Pancreas (tissue), 10 donors: ENCODE measurements at regions not wholly inside any gene's neighbourhood (a gene's known extent, or its start where the extent isn't known, plus 50 kb on each side); places are given as distances from the start of the nearest gene placed in this dataset.

Source experiments
- ATAC-seq, 4 donors: fragments of 200-7000 bp; cut with Tn5 transposase; one replicate each; pipeline versions ENCODE4 v1.8.0 to v1.9.1; 2020; ENCODE audit warnings: mild to moderate bottlenecking in 4 of 4, moderate library complexity in 4 of 4
- DNase-seq, 6 donors: peaks; one replicate each; pipeline ENCODE4 v3.0.0-alpha.2; 2020
- FAIRE-seq: peaks from 2 replicates; lab custom pipeline; 2012; peaks lifted over from hg19 to GRCh38; lab: Jason Lieb, UNC
- H3K27ac ChIP-seq, 4 donors: fragments of 200-600 bp; sonication (generic); 1 replicate in 3 of 4; 2 replicates in 1 of 4; pipeline versions ENCODE4 v1.5.0 to v1.8.0; 2020
- H3K27me3 ChIP-seq, 4 donors: fragments of 200-600 bp; one replicate each; pipeline ENCODE4 v1.8.0; 2021
- H3K36me3 ChIP-seq, 3 donors: fragments of 200-600 bp; sonication (generic) in 1 of 3; one replicate each; pipeline versions ENCODE4 v1.5.0 to v1.8.0; 2020 to 2021
- H3K4me1 ChIP-seq, 3 donors: fragments of 200-600 bp; one replicate each; pipeline ENCODE4 v1.8.0; 2021
- H3K4me3 ChIP-seq, 4 donors: fragments of 200-600 bp; sonication (generic) in 2 of 4; one replicate each; pipeline versions ENCODE4 v1.5.0 to v1.8.0; 2020 to 2021
- H3K9me3 ChIP-seq, 4 donors: fragments of 200-600 bp; one replicate each; pipeline ENCODE4 v1.8.0; 2021
- CTCF ChIP-seq, 4 donors: fragments of 200-600 bp; sonication (generic) in 3 of 4; IDR thresholded peaks; one replicate each; pipeline versions ENCODE4 v1.5.0 to v1.8.0; 2021; ENCODE audit warnings: antibody characterized with exemption in 4 of 4
- WGBS, 2 donors: extraction: QIAGEN DNeasy Blood & Tissue Kit; methylation state at CpG; one replicate each; pipeline ENCODE4 v1.1.7; 2013; 5-methylcytosine and 5-hydroxymethylcytosine counted together
- intact Hi-C, 3 donors: fragments of 100-400 bp; cut with DNase I; formaldehyde crosslinking; loops; one replicate each; pipeline versions ENCODE4 v1.11.1 to v1.14.2; 2022
- donor health status: healthy with polysubstance abuse.
- donor health status: DM: no; HTN: no; CAD: no; lungs with moderate emphysema.
- donor health status: DM: no; HTN: no; CAD: no.
- donor health status: control.
- donor health status: control.
- donor health status: Bipolar disorder and iron deficiency.
- donor health status: DM: yes; HTN: yes; CAD: no.
- donor health status: DM: no; HTN: no; CAD: no.
- donor health status: DM: no; HTN: no; CAD: no.
- donor health status: DM: yes; HTN: yes; CAD: no.

GRCh38 chr6:23655525-23655924 is 470.5 kb upstream of the NRSN1 start:
- H3K4me1 ChIP-seq, result no peaks in the 10 kb centered on the region
- intact Hi-C loops, result no loop called here
- FAIRE-seq, result no peak
- no peak for ATAC-seq
- no peak overlapping the region for H3K27ac ChIP-seq
- no peaks in the 10 kb centered on the region for H3K9me3 ChIP-seq
- DNase-seq, result no peak
- H3K27me3 ChIP-seq, result no peaks in the 10 kb centered on the region
- H3K4me3 ChIP-seq, result no peak overlapping the region
- WGBS, 2 donors, result 45% methylated on average over 3 of the region's 3 CpGs
- H3K36me3 ChIP-seq, result no peaks in the 10 kb centered on the region
- no peak for TF ChIP-seq CTCF (IDR thresholded peaks at IDR 0.05)

DNA sequence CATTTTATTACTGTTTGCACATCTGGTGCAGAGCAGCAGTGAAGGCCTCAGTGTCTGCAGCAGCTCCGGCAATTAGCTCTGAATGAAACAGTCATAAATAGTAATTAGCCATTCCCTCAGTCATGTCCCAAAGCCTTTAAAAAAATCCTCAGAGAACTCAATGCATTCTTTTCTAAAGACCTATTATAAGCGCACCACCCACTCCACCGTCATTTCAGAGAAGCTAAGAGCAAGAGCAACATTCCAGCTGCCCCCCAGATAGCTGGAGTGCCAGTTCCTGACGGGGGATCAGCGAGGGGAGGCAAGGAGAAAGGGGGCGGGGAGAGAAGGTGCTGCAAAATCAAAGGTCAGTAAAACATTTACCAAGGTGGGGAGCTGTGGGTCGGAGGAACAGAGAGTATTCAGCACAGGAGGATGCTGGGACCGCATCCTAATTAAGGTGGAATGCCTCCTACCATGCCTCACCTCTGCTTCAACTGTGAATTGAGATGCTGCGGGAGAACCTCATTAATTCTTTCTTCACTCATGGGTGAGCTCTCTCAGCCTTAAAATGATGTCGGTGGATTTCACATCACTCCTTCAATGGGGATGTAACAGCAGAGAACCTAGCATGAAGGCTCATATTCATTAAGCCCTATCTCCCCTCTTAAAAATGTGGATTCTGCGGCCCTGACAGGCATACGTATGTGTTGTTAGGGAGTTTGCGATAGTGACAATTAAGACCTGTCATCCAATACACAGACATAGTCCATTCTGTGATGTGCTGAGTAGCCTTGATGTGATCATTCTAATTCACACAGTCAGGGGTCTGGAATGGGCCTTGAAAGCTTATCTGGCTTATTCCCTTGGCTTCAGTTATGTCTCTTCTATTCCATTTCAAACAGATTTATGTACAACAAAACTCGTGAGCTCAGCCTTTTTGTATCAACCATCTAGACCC is 469.5 kb upstream of the NRSN1 start:
- intact Hi-C loops, result no loop called here
- ATAC-seq (no peak), FAIRE-seq (no peak), DNase-seq (no peak)
- Histone ChIP-seq H3K36me3 (no peaks in the 10 kb centered on the region), H3K4me1 (no peaks in the 10 kb centered on the region), H3K9me3 (no peaks in the 10 kb centered on the region), H3K4me3 (no peak overlapping the region), H3K27me3 (no peaks in the 10 kb centered on the region), H3K27ac (no peak overlapping the region)
- WGBS, 2 donors, result 70 to 77% methylated on average over 14 of the region's 14 CpGs
- no peak for TF ChIP-seq CTCF (IDR thresholded peaks at IDR 0.05)

DNA sequence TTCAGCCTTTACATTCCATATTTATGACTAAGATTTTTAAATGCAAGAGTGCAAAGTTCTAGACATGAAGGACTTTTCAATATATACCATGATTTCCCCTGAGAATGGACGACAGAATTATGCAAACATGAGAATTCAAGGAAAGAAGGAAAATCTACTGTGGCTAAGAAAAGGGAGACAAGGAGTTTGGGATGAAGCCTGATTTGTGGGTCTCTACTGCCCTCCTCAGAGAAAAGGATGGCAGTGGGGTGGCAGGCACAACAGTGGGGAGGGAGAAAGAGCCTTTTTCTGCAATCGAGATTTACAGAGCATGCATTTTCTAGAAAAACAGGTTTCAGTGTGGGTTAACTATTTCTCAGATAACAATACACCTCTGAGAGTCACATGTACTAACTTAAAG is 466.9 kb upstream of the NRSN1 start:
- 3 to 6% methylated on average over 2 of the region's 2 CpGs for WGBS, 2 donors
- ATAC-seq, result peak in 3 of 4 donors; percentile 36 to 49 (median 48)
- Histone ChIP-seq H3K27me3 (no peaks in the 10 kb centered on the region), H3K9me3 (no peaks in the 10 kb centered on the region), H3K4me3 (no peak overlapping the region), H3K4me1 (no peaks in the 10 kb centered on the region), H3K27ac (no peak overlapping the region), H3K36me3 (no peaks in the 10 kb centered on the region)
- no peak for DNase-seq
- peak in 2 of 4 donors; percentile 10 to 26 for TF ChIP-seq CTCF (IDR thresholded peaks at IDR 0.05)
- FAIRE-seq, result no peak
- intact Hi-C loops, result no loop called here

GRCh38 chr6:23661549-23661948 is 464.5 kb upstream of the NRSN1 start:
- no peak for ATAC-seq
- Histone ChIP-seq H3K27me3 (no peaks in the 10 kb centered on the region), H3K4me1 (no peaks in the 10 kb centered on the region), H3K4me3 (no peak overlapping the region), H3K36me3 (no peaks in the 10 kb centered on the region), H3K27ac (no peak overlapping the region), H3K9me3 (no peaks in the 10 kb centered on the region)
- intact Hi-C loops, result no loop called here
- no peak for TF ChIP-seq CTCF (IDR thresholded peaks at IDR 0.05)
- 81 to 82% methylated on average over 4 of the region's 4 CpGs for WGBS, 2 donors
- no peak for FAIRE-seq
- no peak for DNase-seq

DNA sequence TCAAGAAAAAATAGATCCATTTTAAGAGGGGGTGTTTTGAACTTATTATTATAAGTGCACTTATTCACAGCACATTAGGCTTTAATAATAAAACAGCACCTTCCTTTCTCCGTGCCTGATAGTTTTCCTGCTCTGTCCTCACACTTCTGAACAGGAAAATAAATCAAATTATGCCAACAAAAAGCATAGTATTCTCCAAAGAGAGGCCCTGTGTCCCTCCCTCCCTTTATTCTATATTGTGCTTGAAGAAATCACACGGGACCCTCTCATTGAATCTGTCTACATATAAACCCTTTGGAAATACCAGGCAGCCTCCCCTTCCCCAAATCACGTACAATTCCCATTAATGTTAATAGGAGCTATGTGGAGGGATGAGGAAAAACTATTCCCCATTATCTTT is 462.9 kb upstream of the NRSN1 start:
- WGBS, 2 donors, result 52 to 75% methylated on average over 3 of the region's 3 CpGs

More for the DNA sequence above, 462.9 kb upstream of the NRSN1 start:
- ATAC-seq (no peak), DNase-seq (no peak), FAIRE-seq (no peak)
- Histone ChIP-seq H3K4me3 (no peak overlapping the region), H3K36me3 (no peaks in the 10 kb centered on the region), H3K4me1 (no peaks in the 10 kb centered on the region), H3K27ac (no peak overlapping the region), H3K9me3 (no peaks in the 10 kb centered on the region), H3K27me3 (no peaks in the 10 kb centered on the region)
- no peak for TF ChIP-seq CTCF (IDR thresholded peaks at IDR 0.05)
- intact Hi-C loops, result no loop called here
